Vagina (tissue), 2 donors: ENCODE measurements at regions not wholly inside any gene's neighbourhood (a gene's known extent, or its start where the extent isn't known, plus 50 kb on each side); places are given as distances from the start of the nearest gene placed in this dataset.

Source experiments
- CTCF ChIP-seq, 3 experiments: fragments of 450-650 bp in 2 of 3; fragments of 200-600 bp in 1 of 3; sonication (generic) in 1 of 3; IDR thresholded peaks; one replicate each; pipeline ENCODE4 v1.5.1; 2017 to 2019; ENCODE audit warnings: antibody characterized with exemption in 3 of 3, mild to moderate bottlenecking in 2 of 3, moderate library complexity in 2 of 3
- POLR2AphosphoS5 ChIP-seq, 2 donors: sonication (generic); formaldehyde crosslinking; IDR thresholded peaks; one replicate each; pipeline ENCODE4 v1.9.0; 2017; ENCODE audit warnings: antibody characterized with exemption in 2 of 2, mild to moderate bottlenecking in 2 of 2, low read depth in 1 of 2; ENCODE audit not compliant: insufficient read depth in 1 of 2

- TF ChIP-seq CTCF (IDR thresholded peaks at IDR 0.05) (no peak), POLR2AphosphoS5 (IDR thresholded peaks at IDR 0.05; ENCODE audit: insufficient read depth in 1 of 2, low read depth in 1 of 2) (no peak)
These were observed 231.9 kb upstream of the HABP2 start for GRCh38 chr10:113320987-113321386.
